ENCODE measurements at regions not wholly inside any gene's neighbourhood (a gene's known extent, or its start where the extent isn't known, plus 50 kb on each side); places are given as distances from the start of the nearest gene placed in this dataset.
"Not testable (repeated sequence)": the region's sequence is repeated elsewhere in the genome, so short reads cannot be mapped to it uniquely, and the experiment has no call there.

DNA sequence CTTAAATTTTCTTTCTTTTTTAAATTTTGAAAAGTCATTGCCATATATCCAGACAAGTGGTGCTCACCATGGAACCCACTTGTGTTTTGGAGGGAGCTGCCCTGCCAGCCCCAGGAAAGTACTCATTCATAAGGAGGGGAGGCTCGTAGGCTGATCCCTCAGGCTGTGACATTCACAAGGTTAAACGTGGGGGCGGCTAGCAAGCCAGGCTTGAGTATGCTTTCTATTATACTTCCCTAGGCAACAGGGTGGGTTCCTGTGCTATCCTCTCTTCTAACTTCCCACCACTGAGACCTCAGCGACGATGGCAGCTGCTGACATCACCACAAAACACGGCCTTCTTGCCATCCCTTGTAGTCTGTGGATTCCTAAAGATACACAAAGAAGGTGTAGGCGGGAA is 160.5 kb upstream of the C2CD4B start:
- no peak for DNase-seq

DNA sequence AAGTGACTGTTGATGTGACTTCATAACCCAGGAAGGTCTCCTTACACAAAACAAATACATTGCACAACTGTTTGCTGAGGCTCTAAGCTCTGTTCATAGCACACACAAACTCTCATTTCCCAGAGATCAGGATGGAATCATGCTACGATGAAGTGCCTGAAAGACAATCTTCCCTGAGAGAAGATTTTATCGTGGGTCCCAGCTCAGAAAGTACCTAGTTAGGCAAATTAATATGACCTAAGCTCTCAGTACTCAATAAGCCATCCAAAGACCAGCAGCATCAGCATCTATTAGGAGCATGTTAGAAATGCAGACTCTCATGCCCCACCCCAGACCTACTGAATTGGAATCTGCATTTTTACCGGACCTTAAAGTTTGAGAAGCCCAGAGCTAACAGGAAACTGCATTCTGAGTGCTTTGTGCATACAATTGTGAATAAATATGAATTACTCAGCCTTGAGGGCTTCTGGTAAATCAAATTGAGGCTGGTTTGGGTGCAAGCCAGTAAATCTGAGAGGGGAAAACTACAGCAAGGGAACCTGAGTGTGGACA is 161.5 kb upstream of the C2CD4B start:
- no peak for DNase-seq

DNA sequence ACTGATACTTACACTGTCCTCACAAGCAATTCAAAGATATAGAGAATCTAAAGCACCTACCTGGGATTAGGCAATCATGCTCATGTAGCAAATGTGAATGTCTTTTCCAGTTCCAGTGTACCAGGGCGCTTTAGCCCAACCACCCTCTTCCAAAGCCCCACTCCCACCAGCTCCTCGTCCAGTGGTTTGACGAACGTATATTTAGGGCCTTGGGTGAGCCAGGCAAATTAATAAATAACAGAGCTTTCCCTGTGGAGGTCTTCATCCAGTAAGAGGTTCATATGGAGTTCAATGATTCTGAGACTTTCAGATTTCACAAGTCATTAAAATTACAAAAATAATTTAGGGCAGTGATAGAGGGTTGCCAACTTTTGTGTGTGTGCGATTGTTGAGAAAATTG is 162.3 kb upstream of the C2CD4B start:
- DNase-seq, result no peak

DNA sequence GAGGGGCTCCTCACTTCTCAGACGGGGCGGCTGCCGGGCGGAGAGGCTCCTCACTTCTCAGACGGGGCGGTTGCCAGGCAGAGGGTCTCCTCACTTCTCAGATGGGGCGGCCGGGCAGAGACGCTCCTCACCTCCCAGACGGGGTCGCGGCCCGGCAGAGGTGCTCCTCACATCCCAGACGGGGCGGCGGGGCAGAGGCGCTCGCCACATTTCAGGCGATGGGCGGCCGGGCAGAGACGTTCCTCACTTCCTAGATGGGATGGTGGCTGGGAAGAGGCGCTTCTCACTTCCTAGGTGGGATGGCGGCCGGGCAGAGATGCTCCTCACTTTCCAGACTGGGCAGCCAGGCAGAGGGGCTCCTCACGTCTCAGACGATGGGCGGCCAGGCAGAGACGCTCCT is 167.4 kb upstream of the C2CD4B start:
- DNase-seq, result not testable (repeated sequence)

DNA sequence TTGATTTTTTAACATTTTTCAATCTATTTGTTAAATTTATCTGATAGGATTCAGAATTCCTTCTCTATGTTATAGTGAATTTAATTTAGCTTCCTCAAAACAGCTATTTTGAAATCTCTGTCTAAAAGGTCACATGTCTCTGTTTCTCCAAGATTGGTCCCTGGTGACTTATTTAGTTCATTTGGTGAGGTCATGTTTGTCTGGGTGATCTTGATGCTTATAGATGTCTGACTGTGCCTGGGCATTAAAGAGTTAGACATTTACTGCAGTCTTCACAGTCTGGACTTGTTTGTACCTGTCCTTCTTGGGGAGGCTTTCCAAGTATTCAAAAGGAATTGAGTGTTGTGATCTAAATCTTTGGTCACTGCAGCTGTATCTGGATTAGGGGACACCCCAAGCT is 169.5 kb upstream of the C2CD4B start:
- DNase-seq, result no peak

DNA sequence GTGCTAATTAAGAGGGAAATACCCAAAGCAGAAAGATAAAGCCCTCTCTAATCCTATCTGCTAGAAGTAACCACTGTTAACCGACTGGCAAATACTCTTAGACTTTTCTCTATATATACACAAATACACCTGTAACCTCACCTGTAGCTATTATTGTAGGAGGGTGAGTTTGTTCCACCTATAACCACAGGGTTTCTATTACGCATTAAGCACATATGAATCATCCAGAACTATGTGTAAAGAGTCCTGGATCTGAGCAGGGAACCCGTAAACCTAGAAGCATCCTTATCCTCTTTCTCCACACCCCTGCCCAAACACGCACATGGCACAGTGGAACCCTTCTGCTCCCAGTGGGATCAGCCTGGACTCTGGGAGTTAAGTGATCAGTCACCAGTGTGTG is 172.8 kb upstream of the C2CD4B start:
- no peak for DNase-seq

DNA sequence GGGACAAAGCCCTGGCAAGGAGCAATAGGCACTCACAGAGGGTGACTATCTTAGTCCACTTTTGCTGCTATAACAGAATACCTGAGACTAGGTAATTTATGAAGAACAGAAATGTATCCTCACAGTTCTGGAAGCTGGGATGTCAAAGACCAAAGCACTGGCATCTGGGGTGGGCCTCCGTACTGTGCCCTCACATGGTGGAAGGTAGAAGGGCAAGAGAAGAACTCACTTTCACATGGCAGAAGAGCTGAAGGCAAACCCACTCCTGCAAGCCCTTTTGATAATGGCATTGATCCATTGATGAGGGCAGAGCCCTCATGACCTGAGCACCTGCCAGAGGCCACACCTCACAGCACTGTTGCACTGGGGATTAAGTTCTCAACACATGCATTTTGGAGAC is 173.4 kb upstream of the C2CD4B start:
- no peak for DNase-seq

DNA sequence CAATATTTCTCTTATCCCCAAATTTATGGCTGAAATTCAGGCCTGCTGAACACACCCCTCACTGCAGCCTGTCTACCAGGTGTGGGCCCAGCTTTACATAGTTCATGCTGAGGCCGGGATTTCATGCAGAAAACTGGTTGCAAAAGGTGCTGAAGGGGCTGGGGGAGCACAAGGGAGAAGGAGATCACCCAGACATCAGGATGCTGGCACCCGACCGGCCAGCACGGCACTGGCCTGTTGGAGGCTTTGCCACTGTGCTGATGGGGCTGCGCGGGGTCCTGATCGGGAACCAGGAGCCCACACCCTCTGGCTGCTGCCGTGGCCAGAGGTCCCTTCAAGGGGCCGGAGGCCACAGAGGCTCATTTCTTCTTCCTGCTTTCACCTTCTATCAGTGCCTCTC is 177.9 kb upstream of the C2CD4B start:
- no peak for DNase-seq

DNA sequence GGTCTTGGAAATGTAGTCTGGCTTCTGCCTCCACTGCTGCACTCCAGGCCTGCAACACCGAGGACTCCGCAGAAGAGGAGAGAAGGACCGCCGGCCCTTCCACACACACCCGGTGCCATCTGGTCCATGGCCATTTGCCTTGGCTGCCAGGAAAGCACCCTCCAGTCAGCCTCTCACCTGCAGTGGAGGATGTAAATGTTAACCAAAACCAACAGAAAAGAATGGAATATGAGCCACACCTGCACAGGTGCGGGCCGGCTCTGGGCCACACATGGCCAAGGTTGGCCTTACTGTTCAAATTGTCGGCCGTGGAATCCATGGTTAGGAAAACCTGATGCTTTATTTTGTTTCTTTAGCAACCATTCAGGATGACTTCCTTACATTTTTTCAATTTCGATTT is 178.3 kb upstream of the C2CD4B start:
- no peak for DNase-seq

DNA sequence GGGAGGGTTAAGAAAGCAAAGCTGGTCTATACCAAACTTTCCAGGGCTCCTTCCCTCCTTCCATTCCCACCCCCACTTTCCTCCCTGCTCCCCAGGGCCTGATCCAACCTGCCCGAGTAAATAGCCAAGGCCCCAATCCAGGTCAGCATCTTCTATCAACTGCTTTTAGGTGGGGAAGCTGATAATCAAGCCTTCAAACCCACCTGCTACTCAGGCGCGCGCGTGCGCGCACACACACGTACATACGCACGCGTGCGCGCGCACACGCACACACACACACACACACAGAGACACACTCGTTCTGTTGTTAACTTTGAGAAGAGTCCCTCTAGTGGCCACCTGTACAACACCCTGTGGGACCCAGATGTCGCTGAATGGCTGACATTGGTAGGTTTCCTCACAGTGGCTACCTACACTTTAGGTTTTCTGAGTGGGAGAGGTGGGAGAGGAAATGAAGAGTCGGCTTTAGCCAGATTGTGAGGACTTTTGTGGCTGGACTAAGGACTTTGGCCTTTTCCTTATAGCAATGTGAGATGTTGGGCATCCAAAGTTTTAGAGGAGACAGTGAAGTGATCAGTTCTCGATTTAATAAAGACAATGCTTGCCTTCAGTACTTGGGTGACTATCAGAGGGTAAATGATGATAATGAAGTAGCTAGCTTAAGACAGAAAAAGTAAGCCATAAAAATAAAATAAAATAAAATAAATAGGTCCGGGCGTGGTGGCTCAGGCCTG is 179.9 kb upstream of the C2CD4B start:
- peak; percentile 58 for DNase-seq

DNA sequence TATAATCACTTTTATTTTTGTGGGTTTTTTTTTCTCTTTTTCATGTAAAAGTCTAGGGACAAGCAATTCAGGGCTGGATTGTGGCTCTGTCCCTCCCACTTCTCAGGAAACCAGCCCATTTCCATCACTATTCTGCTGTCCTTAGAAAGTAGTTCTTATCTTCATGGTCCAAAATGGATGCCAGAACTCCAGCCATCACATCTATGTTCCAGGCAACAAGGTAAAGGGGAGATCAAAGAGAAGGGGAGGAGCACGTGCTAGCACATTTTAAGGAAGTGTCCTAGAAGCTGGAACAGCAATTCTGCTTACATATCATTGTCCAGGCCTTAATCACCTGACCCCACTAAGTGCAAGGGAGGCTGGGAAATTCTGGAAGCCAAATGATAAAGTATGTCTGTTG is 181.1 kb upstream of the C2CD4B start:
- no peak for DNase-seq

DNA sequence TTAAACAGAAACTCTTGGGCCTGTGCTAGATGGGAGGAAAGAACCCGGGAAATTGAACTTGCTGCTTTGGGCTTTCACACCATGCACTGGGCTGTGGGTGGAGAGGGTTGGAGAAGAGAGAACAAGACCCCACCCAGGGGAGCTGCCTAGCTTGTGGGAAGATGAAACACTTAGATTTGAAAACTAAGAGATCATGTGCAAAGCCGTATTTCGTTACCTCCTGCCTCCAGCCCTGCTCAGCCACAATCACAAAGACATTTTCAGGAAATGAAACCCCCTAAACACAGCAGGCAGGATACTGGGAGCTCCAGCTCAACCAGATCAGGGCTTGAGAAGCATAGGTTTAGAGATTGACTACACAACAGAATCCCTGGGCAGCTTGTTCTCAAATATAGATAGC is 183.0 kb upstream of the C2CD4B start:
- DNase-seq, result no peak

DNA sequence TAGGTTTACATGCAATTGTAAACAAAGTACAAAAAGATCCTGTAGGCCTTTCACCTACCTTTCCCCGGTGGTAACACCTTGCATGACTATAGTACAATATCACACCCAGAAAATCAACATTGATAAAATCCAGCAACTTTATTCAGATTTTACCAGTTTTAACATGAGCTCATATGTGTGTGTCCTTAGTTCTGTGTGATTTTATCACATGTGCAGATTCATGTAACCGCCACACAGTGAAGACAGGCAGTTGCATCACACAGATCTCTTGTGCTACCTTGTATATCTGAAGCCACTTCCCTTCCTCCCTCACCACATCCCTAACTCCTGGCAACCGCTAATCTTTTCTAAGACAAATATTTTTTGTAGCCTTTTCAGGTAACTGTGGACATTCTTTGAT is 183.5 kb upstream of the C2CD4B start:
- no peak for DNase-seq

DNA sequence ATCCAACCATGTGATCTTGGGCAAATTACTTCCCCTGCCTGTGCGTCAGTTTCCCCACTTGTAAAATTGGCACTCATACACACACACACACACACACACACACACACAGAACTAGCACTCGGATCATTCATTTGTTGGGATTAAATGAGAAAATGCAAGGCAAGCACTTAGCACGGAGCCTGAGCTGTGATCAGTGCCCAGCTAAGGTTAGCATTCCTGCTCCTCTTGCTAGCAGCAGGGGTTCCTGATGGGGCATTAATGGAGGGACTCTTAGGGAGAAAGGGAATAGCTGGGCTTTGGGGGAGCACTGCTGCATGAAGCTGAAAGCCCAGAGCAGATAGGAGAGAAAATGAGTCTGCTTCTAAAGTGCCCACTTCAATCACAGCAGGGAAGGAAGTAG is 187.7 kb upstream of the C2CD4B start:
- no peak for DNase-seq

DNA sequence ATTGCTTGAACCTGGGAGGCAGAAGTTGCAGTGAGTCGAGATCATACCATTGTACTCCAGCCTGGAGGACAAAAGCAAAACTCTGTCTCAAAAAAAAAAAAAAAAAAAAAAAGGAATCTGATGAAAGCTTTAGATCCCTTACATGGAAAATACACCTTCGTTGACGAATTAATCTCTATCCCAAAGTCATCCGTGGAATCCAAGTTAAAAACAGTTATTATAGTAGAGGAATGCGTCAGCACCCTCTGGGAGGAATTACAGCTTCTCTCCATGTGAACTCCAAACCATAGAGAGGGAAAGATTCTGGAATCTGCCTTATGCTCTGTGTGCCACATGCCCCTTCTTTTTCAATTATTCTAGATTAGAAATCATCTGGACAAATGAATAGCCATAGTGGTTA is 192.3 kb upstream of the C2CD4B start:
- no peak for DNase-seq

DNA sequence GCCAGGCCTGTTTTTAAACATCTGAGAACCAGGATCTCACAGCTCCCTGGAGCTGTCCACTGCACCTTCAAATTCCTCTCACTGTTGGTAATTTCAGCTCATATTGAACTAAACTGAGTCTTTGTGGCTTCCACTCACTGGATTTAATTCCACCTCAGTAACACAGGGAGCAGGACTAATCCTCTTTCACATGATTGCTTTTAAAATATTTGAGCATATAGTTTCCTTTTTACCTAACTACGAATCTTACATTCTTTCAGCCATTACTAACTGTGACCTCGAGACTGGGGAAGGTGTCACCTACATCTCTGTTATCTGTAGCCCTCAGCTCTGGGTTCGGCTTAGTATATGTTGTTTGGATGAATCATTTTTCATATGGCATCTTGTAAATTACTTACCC is 194.3 kb upstream of the C2CD4B start:
- no peak for DNase-seq

DNA sequence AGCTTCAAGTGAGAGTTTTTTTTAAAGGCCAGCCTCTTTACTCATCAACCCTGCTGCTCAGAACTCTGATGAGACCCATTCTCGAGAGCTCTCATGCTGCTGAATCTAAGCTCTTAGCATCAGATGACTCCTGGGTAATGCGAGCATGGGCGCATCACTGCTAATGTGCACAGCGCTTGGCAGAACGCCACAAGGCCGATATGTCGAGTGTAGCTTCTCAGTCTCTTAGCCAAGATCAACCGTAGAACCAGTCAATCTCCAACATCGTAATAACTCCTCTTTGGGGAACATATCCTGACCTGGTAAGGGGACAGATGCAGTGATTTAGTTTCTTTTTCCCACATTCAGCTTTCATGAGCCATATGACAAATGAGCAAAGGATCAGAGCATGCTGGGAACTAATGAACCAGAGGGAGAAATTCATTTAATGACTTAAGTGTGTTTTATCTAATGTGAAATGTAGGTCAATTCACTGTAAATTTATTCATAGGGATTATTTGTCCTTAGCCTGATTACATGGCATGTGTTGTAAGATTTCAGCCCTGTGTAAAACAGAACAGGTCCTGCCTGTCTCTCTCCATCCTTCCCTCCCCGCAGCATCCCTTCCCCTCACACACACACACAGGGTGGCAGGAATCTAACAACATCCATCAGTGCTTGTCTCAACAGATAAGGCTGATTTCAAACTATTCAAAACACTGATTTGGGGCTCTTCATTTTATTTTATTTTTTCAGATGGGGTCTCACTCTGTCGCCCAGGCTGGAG is 195.4 kb upstream of the C2CD4B start:
- DNase-seq, result no peak

DNA sequence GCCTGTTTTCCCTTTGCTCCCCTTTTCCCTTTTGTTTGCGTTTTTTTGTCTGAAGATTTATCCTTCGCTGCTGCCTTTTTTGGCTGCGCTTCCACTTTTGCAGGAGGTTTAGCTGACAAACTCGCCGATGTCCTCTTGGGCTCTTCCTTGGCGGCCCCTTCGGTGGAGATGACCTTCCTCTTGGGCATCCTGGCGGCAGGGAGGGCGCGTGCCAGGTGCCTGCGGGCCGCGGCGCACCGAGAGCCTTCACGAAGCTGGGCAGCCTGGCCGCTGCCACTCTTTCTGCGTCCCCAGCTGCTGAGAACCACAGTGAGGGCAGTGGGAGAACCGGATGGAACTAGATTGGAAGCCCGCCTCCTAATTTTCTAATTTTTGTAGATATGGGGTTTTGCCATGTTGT is 197.1 kb upstream of the C2CD4B start:
- no peak for DNase-seq

DNA sequence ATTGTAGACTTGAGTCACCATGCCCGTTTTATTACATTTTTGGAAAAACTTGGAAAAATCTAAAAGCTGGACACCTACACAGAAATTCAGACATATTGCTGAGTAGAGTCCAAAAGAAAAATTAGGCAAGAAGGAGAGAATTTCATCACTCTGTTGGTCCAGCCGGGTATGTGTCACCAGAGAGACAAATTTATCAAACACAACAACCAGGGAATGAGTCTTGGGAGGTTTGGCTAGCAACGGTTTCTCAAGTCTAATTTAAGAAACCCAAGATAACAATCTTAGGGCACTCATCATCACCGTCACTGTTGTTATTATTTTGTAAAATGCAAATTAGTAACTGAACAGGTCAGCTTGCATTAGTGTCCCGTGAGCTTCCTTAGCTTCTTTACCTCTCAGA is 197.5 kb upstream of the C2CD4B start:
- DNase-seq, result no peak

DNA sequence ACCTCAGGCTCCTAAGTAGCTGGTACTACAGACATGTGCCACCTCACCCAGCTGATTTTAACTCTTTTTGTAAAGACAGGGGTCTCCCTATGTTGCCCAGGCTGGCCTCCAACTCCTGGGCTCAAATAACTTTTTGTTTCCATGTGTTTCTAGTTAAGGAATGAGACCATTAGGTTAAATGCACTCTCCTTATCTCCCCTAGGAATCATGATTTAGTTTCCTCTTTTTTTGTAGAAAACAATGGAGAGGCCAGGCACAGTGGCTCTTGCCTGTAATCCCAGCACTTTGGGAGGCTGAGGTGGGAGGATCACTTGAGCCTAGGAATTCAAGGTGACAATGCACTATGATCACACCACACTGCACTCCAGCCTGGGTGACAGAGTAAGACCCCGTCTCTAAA is 198.8 kb upstream of the C2CD4B start:
- DNase-seq, result no peak

DNA sequence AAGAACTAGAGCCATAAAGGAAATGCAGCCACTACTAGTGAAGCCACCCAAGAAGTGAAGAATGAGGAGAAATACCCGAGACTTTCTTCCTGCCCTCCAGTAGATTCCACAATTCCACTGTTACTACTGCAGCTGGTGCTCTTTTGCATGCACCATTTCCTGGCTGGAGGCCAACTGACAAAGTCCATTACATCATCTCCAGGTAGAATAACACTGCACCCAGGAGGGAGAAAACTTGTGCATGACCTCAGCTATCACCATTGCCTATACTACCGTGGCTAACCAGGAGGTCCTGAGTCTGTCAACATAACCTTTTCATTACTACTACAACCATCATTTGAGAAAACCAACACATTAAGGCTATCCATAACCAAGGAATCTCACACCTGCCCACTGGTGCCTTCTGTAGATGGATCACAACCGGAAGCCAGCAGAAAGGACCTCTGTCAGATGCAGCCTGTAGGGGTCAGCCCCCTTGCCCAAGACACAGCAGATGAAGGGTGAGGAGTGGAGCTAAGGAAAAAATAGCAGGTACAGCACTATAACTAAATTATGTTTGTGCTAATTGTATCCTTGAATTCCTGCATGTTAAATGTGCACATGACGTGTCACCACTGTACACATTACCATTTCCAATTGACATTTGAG is 200.8 kb upstream of the C2CD4B start:
- DNase-seq, result no peak

DNA sequence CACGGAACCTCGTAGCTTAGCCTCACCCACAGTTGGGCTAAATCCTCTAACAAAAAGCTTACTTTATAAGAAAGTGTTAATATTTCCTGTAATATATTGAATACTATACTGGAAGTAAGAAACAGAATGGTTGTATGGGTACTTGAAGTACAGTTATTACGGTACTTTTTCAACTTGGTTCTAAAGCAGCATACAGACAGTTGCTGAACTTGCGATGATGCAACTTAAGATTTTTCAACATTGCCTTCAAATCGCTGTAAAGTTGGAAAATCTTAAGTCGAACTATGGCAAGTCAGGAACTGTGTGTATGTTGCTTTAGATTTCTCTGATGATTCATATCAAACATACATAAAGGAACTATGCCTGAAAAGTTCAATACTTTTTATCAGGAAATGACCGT is 204.4 kb upstream of the C2CD4B start:
- no peak for DNase-seq

DNA sequence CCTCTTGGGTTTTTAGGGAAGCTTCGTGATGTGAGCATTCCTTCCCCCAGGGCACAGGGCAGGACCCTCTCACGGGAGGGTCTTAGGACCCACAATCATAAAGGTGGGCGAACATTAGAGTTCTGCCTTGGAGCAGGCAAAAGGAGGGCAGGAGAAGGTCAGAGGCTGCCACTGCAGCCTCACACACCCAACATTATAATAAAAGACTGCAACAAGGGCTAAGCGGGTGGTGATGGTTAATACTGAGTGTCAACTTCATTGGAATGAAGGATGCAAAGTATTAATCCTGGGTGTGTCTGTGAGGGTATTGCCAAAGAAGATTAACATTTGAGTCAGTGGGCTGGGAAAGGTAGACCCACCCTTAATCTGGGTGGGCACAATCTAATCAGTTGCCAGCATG is 206.6 kb upstream of the C2CD4B start:
- not testable (repeated sequence) for DNase-seq
